Stimulated activated CD4-positive, alpha-beta T cell treated with anti-CD3 and anti-CD28 coated beads, Interleukin-12 subunit alpha, Interleukin-12 subunit beta, amount 100 ng/mL, for 48 hours (primary cell): ENCODE measurements at regions not wholly inside any gene's neighbourhood (a gene's known extent, or its start where the extent isn't known, plus 50 kb on each side); places are given as distances from the start of the nearest gene placed in this dataset.

ENCODE experiments used
- DNase-seq, 3 donors: peaks; one replicate each; pipeline ENCODE4 v3.0.0-alpha.2; 2020; ENCODE audit warnings: low read depth in 2 of 3, low spot score in 1 of 3

DNA sequence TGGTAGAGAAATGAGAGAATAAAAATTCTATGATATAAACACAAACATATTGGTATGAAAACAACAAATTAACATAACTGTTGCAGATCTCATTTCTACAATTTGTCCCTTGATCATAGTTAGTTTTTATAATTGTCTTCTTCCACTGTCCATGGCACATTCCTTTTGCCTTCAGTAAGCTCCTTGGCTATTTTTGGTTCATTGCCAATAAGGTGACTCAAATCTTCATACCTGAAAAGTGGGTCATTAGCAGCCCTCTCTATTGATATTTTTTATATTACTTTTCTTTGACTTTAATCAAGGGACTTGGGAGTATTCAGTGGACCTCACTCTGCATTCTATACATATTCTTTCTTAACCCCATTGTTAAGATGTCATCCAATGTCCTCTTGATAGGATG lies 552.9 kb downstream of the TDRD15 start:
- DNase-seq, result no peak

DNA sequence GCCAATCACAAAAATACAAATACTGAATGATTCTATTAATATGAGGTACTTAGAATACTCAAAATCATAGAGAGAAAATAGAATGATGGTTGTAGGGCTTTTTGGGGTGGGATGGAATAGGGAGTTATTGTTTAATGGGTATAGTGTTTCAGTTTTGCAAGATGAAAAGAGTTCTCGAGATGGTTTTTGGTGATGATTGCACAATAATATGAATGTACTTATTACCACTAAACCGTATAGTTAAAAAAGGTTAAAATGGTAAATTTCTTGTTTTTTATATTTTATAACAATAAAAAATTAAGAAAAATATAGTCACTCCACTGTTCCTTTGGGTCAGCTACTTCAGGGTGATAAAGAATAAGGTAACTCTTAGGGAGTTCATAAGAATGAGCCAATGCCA lies 560.1 kb downstream of the TDRD15 start:
- no peak for DNase-seq

DNA sequence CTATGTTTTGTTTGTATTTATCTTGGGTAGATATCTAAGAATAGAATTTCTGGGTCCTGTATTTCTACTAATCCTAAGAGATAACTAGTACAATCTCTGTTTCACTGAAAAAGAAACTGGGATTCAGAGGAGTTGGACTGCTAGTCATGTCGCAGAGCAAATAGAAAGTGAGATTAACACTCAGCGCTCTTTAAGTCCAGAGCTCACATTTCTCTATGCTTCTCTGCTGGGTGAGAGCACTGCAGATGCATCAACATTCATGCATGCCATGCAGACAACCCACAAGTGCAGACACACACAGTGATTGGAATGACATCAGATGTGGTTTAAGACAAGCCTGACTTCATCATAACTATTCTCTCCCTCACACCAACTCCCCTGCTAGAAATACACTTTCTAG lies 563.8 kb downstream of the TDRD15 start:
- DNase-seq, result no peak

DNA sequence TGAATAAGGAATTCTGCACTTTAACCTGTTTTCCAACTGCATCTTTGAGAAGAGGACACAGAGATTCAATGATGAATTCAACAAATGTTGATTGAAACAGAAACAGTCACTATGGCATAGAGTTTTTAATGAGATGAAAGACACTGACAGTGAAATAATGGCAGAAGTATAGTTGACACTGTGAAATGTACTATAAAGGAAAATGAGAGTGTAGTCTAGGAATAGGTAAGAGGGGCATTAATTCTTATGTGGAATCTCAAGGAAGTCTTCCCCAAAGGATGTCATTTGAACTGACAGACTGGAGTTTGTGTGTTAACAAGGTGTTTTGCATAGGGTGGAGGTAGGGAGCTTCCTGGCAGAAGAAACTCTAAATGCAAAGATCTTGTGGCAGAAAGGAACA lies 566.2 kb downstream of the TDRD15 start:
- DNase-seq, result no peak

DNA sequence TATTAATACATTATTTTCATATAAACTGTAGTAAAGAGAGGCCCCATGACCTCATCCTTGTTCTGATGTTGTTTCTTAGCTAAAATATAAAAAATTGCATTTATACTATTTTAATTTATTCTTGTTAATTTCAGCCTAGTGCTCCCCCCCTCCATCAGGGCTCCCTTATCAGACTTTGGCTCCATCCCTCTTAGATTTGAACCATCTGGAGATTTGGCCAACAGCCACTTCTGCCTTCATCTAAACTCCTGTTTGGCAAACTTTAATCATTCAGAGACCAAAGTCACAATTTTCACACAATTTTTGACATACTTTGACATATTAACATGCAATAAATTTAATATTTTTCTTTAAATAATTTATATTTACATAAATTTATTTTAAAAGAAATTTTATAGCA lies 569.3 kb downstream of the TDRD15 start:
- no peak for DNase-seq

DNA sequence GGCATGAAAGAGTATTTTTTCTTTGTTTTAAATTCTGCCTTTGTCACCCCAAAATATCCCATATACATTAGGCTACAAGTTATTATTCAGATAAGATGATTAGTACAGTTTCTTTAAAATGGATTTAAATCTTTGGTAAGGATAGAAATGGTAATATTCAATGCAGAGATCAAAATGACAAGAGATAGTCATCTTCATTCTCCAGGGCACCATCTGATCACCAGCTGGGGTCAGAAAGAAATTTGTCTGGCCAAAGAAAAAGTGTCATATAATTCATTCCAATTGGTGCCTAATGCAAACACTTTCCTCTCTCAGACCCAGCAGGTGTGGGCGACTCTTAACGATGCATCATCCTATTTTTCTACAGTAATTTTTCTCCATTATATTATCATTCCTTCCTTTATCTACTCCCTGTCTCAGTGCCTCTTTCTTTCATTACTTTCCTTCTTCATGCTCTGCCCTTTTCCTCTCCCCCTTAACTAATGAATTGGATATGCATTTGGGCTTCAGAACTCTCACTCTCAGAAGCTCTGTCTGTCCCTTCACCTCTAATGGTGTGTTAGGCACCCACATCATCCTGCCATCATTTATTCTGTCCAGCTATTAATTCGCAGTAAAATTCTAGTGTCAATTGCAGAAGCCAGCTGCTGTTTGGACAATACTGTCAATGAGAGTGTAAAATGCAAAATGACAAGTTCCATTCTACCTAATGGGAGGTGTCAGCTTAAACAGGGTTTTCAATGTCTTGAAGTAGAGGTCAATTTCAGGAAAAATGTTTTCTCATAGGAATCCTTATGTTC lies 570.5 kb downstream of the TDRD15 start:
- no peak for DNase-seq

DNA sequence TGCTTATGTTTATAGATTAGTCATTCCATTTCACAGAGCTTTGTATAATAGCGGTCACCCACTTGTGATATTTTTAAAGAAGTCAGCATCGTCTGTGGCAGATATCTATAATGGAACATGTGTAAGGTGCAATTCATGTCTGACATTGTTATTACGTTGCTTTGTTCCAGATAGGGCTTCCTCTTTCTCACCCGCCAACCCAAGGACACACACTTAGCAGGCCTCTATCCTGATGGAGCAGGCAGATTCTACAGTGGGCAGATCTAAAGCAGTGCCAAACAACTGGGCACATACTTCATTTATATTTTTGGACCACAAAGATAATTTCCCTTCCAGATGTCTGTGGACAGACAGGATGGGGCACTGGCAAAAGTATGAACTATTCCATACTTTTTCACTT lies 573.1 kb downstream of the TDRD15 start:
- DNase-seq, result no peak

DNA sequence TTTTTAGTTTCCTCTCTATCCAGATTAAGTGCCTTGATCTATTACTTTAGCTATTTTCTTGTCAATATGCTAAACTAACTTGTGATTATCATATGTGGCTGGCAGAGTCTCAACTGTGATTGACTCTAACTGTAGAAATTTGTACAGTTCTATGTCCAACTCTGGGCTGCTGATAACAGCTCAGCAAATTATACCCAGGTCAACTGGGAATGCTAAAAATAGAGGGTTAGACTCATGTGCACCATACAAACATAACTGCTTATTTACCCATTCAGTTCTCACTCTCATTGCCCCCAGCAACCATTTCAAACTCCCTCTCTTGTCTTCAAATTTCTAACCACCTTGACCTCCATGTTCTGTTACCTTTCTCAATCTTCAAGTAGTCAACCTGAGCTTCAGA lies 576.9 kb downstream of the TDRD15 start:
- no peak for DNase-seq

DNA sequence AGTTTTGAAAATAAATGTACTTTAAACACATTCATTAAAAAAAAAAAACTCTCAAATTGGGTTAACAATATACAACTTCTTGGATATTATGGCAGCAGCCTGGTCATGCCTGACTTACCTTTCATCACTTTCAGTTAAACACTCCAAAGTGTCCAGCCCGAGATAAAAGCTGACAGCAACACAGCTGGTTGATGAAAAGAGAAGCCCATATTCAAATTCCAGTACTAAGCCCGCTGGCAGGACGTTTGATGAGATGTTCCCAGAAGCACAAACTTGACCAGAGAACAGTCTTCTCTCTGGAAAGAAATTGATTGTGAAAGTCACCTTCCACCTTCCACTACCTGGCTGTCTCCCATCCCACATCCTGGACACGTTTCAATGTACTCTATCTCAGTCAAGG lies 586.3 kb downstream of the TDRD15 start:
- no peak for DNase-seq

DNA sequence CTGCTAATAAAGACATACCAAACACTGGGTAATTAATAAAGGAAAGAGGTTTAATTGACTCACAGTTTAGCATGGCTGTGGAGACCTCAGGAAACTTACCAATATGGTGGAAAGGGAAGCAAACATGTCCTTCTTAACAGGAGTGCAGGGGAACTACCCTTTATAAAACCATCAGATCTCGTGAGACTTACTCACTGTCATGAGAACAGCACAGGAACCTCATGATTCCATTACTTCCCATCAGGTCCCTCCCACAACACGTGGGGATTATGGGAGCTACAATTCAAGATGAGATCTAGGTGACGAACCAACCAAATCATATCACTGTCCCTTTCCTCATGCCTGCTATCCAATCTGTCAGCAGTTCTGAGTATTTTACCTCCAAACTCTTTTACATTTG lies 586.7 kb downstream of the TDRD15 start:
- no peak for DNase-seq

DNA sequence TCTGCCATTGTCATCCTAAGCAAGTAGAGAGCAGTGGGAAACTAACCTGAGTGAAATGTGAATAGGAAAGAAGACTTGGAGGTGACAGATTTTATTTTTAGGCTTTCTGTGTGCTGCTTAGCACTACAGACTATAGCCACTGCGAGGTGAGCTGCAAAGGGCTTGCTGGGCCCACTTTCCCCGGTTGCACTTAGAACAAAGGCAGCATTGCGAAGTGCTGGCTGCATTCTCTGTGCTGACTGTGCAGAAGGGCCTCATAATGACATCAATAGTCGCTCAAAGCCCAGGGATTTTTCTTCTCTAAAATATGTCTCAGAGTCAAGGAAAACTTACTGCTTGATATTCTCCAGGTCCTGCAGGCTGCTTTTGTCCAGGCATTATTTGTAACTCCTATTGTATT lies 592.1 kb downstream of the TDRD15 start:
- DNase-seq, result no peak

DNA sequence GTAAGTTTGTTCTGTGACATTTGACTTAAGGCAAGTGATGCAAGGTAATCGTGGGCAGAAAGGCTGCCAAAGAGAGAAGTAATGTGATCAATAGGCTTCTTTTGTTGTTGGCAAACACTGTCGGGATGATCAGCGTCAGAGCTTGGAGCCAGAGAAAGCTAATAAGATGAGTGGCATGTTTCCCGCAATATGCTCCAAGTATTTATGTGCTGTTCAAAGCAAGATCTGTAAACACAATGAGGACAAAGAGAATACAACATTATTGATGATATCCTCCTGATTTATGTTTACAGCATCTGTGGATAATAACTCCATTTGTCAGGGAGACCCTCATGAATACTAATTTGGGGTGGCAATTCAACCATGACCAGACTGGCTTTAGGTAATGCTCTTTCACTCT lies 603.3 kb downstream of the TDRD15 start:
- no peak for DNase-seq

DNA sequence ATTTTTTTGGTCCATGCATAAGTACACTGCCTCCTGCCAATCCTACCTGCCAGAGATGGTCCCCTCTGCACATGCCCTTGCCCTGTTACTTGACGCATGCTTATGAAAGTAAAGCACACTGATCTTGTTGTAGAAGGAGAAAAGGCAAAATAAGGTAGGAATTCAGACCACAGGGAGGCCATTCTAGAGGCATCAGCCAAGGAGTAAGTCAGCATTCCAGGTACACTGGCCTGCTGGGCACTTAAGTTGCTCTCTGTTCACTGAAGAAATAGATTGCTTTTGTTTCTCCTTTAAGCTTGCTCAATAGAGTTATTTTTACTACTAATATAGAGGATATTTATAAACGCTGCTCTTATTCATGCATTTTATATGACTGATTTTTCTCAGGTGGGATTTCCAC lies 604.4 kb downstream of the TDRD15 start:
- no peak for DNase-seq

DNA sequence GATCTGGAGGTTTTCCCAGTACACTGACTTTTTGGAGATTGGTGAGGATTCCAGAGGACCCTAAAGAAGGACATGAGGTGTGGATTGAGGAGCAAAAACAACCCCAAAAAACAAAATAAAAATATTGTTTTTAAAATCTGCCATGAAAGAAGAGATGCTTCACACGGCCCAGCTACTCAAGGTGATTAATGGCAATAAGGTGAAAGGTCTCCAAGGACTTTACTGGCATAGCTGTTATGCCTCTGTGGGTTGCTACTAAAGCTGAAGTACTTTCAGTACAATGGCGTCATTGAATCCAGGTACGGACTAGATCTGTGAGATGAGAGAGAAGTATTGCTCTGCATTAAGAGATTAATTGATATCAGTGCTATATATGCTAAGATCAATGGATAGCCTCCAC lies 606.4 kb downstream of the TDRD15 start:
- DNase-seq, result no peak

DNA sequence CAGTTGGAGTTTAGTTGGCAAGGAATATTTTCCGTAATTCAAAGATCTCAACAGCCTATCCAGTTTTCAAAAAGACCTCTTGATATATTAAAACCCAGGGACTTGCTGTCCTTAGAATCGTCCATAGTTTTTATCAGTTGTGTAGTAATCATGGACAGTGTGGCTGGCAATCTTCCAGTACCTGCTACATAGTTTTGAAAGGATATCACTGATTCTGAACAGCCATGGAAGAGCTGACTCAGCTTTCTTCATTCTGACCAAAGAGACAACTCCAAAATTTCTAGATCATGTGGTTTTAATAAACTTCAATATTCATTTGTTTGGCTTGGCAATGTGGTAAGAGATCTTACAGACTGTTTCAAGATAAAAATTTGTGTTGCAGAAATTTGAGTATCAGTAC lies 616.7 kb downstream of the TDRD15 start:
- no peak for DNase-seq

DNA sequence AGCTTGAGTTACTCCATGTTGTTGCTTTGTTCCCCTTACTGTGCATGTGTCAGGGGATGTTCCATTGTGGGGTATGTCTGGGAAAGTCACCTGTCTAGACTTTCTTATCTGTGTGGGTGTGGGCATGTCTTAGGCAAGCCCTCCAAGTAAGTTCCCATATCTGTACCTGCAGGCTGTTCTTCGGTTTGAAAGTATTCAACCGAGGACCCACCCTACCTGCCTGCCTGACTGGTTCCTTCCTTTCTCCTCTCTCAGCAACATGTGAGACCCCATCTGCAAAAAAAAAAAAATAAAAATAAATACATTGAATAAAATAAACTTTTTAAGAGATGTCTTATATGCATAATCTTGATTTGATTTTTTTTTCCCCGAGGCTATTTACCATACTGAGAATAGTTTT lies 622.7 kb downstream of the TDRD15 start:
- DNase-seq, result no peak

DNA sequence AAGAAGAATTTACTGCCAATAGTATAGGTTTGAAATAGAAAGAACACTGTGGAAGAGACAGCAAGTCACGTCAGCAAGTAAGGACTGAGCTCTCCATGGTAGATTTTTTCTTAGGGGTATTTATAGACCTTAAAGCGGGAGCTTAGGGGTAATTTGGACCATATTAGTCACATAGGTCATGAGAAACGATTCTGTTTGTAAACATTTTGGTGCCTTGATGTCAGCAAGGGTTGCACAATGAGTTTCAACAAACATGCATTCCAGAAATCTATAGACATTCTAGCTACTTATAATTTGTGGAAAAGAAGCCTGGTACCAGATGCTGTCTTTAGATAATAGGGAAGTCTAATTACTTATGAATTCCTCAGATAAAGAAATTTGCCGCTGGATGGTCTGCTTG lies 624.7 kb downstream of the TDRD15 start:
- no peak for DNase-seq

DNA sequence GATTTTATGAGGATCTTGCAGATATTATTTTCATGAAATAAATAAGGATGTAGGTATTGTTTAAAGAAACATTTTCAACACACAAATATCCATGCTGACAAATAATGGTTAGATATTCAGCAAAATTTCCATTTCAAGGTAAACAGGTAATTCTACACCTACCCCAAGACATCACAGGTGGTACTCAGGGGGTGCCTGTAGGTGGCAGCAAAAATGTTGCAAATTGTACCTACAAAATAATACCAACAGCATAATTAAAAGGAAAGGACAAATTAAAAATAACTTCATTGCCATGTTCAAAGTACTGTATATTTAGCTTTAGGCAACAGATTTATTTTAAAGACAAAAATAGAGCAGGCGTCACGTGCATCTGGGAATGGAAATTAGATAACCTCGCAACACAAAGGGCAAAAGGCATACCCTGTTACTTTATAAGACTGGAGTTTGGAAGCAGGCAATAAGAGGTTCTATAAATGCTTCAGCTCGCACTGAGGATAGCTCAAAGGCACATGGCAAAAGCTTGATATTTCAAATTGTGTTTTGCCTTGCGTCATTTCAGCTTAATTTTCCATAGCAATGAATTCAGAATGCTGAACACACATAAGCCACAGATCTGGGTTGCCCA lies 630.5 kb downstream of the TDRD15 start:
- DNase-seq, result no peak

DNA sequence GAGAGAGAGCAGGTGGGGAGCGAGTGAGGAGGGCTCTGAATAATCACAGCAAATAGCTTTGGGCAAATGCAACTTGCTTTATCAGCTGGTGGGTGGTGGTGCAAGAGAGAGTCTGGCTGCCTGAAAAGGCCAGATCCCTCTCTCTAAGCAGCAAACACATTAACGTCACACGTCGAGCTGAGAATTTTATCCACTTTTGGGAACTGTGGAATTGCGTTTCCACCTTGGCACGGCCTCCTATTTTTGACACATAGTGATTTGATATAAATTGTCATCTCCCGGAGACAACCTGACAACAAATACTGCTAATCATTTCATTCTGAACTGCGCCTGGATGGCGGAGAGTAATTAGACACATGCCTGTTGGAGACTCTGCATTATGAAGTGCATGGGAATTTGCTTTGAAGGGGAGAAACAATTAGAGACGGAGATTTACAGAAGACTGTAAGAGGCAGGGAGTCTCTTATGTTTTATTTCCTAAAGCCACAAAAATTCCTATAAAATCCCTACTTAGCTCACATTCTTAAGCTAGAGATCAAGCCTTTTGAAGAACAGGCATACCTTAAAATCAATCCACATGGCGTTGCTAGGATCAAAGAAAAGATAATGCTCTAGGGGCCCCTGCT lies 634.1 kb downstream of the TDRD15 start:
- no peak for DNase-seq

DNA sequence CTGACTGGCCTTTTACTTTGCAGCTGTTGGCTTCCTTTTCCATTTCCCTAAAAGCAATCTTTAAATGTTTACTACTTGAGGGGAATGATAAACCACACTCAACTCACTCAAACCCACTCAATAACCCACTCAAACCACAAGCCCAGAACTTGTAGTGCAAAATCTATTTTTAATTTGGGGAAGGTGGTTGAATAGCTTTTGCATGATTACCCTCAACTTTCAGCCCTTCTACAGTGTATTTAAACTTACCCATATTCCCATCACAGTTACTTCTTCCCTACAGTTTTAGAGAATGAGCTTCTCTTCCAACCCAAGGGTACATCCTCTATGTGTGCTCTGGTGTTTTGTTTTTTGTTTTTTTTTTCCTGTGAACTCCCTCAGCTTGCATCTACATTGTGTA lies 636.1 kb downstream of the TDRD15 start:
- DNase-seq, result no peak

DNA sequence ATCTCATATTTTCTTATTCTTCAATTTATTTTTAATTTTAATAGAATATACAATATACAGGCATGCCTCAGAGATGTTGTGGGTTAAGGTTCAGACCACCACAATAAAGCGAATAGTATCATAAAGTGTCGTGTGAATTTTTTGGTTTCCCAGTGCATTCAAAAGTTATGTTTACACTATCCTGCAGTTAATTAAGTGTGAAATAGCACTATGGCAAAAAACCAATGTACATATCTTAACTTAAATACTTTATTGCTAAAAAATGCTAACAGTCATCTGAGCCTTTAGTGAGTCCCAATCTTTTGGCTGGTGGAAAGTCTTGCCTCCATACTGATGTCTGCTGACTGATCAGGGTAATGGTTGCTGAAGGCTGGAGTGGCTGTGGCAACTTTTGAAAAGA lies 637.6 kb downstream of the TDRD15 start:
- DNase-seq, result no peak

DNA sequence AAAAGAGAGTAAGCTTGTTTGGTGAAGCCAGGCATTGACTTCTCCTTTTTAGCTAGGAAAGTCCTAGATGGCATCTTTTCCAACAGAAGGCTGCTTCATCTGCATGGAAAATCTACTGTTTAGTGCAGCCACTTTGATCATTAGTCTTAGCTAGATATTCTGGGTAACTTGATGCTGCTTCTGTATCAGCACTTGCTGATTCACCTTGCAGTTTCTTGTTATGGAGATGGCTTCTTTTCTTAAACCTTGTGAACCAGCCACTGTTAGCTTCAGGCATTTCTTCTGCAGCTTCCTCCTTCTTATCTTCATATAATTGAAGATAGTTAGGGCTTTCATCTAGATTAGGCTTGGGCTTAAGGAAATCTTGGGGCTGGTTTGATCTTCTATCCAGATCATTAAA lies 639.7 kb downstream of the TDRD15 start:
- no peak for DNase-seq

DNA sequence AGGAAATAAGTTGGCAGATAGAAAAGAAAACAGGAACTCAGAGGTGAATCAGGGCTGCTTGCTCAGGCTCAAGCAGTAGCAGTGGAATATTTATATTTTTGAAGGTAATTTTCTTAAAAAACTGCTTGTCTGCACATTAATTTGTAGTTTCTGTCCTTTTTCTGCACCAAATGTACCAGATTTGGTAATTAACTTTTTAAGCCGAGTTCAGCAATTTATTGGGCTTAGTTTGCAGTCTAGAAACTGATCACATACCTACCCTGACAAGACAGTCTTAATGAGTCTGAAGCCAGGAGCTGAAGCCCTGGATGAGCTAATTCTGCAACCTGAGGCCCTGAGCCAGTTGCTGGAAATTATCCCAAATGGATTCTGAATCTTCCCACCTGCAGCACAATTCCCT lies 647.0 kb downstream of the TDRD15 start:
- no peak for DNase-seq
